GM23338 (cell line): ENCODE measurements at regions not wholly inside any gene's neighbourhood (a gene's known extent, or its start where the extent isn't known, plus 50 kb on each side); places are given as distances from the start of the nearest gene placed in this dataset.

Experiments
- ATAC-seq: fragments of 200-7000 bp; cut with Tn5 transposase; 3 replicates; pipeline ENCODE4 v1.9.1; 2020
- DNase-seq: peaks from one replicate; pipeline ENCODE4 v3.0.0-alpha.2; 2015; ENCODE audit warnings: low spot score
- H2AFZ ChIP-seq: fragments of 200-600 bp; sonication (generic); 2 replicates; pipeline ENCODE4 v1.8.0; 2016; ENCODE audit warnings: antibody characterized with exemption, mild to moderate bottlenecking, moderate library complexity
- H3F3A ChIP-seq: fragments of 200-600 bp; sonication (generic); replicated peaks from 2 replicates; pipeline ENCODE4 v1.8.0; 2017; ENCODE audit warnings: antibody characterized with exemption, mixed run types, low read depth
- H3K27ac ChIP-seq: fragments of 200-600 bp; sonication (generic); 2 replicates; pipeline ENCODE4 v1.6.1; 2016; ENCODE audit warnings: low read depth
- H3K27me3 ChIP-seq: fragments of 200-600 bp; sonication (generic); 2 replicates; pipeline ENCODE4 v1.8.0; 2016; ENCODE audit warnings: mild to moderate bottlenecking, mixed run types, moderate library complexity; ENCODE audit not compliant: insufficient read depth
- H3K36me3 ChIP-seq: fragments of 200-600 bp; sonication (generic); 2 replicates; pipeline ENCODE4 v1.8.0; 2016; ENCODE audit warnings: mild to moderate bottlenecking; ENCODE audit not compliant: insufficient read depth
- H3K4me1 ChIP-seq: fragments of 200-600 bp; sonication (generic); 2 replicates; pipeline ENCODE4 v1.8.0; 2016; ENCODE audit warnings: mild to moderate bottlenecking, moderate library complexity; ENCODE audit not compliant: insufficient read depth
- H3K4me2 ChIP-seq: fragments of 200-600 bp; sonication (generic); 2 replicates; pipeline ENCODE4 v1.7.1; 2017; ENCODE audit warnings: mixed run types
- H3K4me3 ChIP-seq: fragments of 200-600 bp; sonication (generic); 2 replicates; pipeline ENCODE4 v1.6.1; 2016; ENCODE audit warnings: mixed run types
- H3K79me2 ChIP-seq: fragments of 200-600 bp; sonication (generic); replicated peaks from 2 replicates; pipeline ENCODE4 v1.8.0; 2017; ENCODE audit warnings: mild to moderate bottlenecking; ENCODE audit not compliant: insufficient read depth
- H3K9me2 ChIP-seq: fragments of 200-600 bp; sonication (generic); 2 replicates; pipeline ENCODE4 v1.8.0; 2017; ENCODE audit not compliant: insufficient read depth
- H4K20me1 ChIP-seq: fragments of 200-600 bp; sonication (generic); replicated peaks from 2 replicates; pipeline ENCODE4 v1.8.0; 2017; ENCODE audit warnings: mild to moderate bottlenecking; ENCODE audit not compliant: insufficient read depth
- H3K27ac Mint-ChIP-seq: 2 replicates; pipeline ENCODE4 v1.8.0; 2020; ENCODE audit warnings: inconsistent platforms, mild to moderate bottlenecking, moderate library complexity, mixed read lengths
- H3K27me3 Mint-ChIP-seq: 3 replicates; pipeline ENCODE4 v1.8.0; 2022; ENCODE audit warnings: low read depth, mild to moderate bottlenecking, moderate library complexity, mixed read lengths, inconsistent platforms; ENCODE audit not compliant: insufficient read depth, poor library complexity
- H3K36me3 Mint-ChIP-seq: 3 replicates; pipeline ENCODE4 v1.8.0; 2021; ENCODE audit warnings: low read depth, mild to moderate bottlenecking, inconsistent platforms, moderate library complexity, mixed read lengths
- H3K4me1 Mint-ChIP-seq: 3 replicates; pipeline ENCODE4 v1.8.0; 2020; ENCODE audit warnings: mild to moderate bottlenecking, inconsistent platforms, mixed read lengths
- H3K4me3 Mint-ChIP-seq: 3 replicates; pipeline ENCODE4 v1.8.0; 2021; ENCODE audit warnings: moderate library complexity, mild to moderate bottlenecking, inconsistent platforms, mixed read lengths
- H3K9me3 Mint-ChIP-seq: 3 replicates; pipeline ENCODE4 v1.8.0; 2020; ENCODE audit warnings: moderate library complexity, mild to moderate bottlenecking, inconsistent platforms, mixed read lengths
- ETS1 ChIP-seq: IDR thresholded peaks from 2 replicates; pipeline ENCODE4 v1.6.1; 2016; ENCODE audit warnings: antibody characterized with exemption
- EZH2 ChIP-seq: fragments of 200-600 bp; sonication (generic); IDR thresholded peaks from one replicate; pipeline ENCODE4 v1.8.0; 2017; ENCODE audit warnings: antibody characterized with exemption, mild to moderate bottlenecking, low read depth; ENCODE audit not compliant: unreplicated experiment
- NANOG ChIP-seq: IDR thresholded peaks from 2 replicates; pipeline ENCODE4 v1.6.1; 2016; ENCODE audit warnings: antibody characterized with exemption, borderline replicate concordance
- POLR2AphosphoS5 ChIP-seq: IDR thresholded peaks from 2 replicates; pipeline ENCODE4 v1.6.1; 2016; ENCODE audit warnings: antibody characterized with exemption, low read depth
- ZNF331 ChIP-seq: fragments of 250-450 bp; sonication (Bioruptor Pico); IDR thresholded peaks from 2 replicates; pipeline ENCODE4 v1.5.0; 2020; ENCODE audit warnings: low read depth, mild to moderate bottlenecking, moderate library complexity
- TF ChIP-seq, protein P1 (sequence below): IDR thresholded peaks from one replicate; pipeline ENCODE4 v1.6.1; 2018; ENCODE audit warnings: antibody characterized with exemption; ENCODE audit not compliant: unreplicated experiment
- TF ChIP-seq, protein P2 (sequence below): fragments of 250-450 bp; sonication (Bioruptor Pico); IDR thresholded peaks from 2 replicates; pipeline ENCODE4 v1.5.0; 2020; ENCODE audit warnings: mild to moderate bottlenecking, moderate library complexity
- TF ChIP-seq, protein P3 (sequence below), 2 experiments: fragments of 200-600 bp in 1 of 2; sonication (generic) in 1 of 2; conservative IDR thresholded peaks; 2 replicates each; pipeline versions ENCODE4 v1.5.1 to v1.6.1; 2016 to 2017; ENCODE audit warnings: antibody characterized with exemption in 2 of 2, low read depth in 2 of 2, mild to moderate bottlenecking in 2 of 2, moderate library complexity in 1 of 2

GRCh38 chr22:34324763-34325162 is 404.5 kb upstream of the LARGE1 start (continued):
- TF ChIP-seq, protein P1, sequence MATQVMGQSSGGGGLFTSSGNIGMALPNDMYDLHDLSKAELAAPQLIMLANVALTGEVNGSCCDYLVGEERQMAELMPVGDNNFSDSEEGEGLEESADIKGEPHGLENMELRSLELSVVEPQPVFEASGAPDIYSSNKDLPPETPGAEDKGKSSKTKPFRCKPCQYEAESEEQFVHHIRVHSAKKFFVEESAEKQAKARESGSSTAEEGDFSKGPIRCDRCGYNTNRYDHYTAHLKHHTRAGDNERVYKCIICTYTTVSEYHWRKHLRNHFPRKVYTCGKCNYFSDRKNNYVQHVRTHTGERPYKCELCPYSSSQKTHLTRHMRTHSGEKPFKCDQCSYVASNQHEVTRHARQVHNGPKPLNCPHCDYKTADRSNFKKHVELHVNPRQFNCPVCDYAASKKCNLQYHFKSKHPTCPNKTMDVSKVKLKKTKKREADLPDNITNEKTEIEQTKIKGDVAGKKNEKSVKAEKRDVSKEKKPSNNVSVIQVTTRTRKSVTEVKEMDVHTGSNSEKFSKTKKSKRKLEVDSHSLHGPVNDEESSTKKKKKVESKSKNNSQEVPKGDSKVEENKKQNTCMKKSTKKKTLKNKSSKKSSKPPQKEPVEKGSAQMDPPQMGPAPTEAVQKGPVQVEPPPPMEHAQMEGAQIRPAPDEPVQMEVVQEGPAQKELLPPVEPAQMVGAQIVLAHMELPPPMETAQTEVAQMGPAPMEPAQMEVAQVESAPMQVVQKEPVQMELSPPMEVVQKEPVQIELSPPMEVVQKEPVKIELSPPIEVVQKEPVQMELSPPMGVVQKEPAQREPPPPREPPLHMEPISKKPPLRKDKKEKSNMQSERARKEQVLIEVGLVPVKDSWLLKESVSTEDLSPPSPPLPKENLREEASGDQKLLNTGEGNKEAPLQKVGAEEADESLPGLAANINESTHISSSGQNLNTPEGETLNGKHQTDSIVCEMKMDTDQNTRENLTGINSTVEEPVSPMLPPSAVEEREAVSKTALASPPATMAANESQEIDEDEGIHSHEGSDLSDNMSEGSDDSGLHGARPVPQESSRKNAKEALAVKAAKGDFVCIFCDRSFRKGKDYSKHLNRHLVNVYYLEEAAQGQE, result no peak

DNA sequence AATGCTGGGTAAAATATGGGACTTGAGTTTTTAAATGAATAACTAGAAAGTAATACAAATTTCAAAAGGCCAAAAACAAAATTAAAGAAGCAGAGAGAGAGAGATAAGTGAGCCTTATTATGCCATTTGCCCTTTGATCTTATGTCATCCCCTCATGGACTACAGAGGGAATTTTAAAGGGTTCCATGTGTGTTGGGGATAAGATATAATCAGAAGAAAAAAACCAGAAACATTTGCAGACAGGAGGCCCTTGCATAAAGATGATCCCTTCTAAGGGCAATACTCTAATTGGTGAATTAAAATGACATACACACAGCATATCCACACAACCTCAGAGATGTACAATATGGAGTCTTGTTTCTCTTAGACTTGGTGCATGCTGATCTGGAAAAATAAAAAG is 406.6 kb upstream of the LARGE1 start:
- Mint-ChIP-seq H3K36me3 (0 out of 3 replicates have a peak, but pooled peaks cover 7% of the 10 kb centered on the region), H3K4me1 (no peaks in the 10 kb centered on the region), H3K4me3 (no peak overlapping the region), H3K9me3 (peaks cover 38% of the 10 kb centered on the region), H3K27ac (no peak overlapping the region), H3K27me3 (no peaks in the 10 kb centered on the region)
- TF ChIP-seq, protein P2, sequence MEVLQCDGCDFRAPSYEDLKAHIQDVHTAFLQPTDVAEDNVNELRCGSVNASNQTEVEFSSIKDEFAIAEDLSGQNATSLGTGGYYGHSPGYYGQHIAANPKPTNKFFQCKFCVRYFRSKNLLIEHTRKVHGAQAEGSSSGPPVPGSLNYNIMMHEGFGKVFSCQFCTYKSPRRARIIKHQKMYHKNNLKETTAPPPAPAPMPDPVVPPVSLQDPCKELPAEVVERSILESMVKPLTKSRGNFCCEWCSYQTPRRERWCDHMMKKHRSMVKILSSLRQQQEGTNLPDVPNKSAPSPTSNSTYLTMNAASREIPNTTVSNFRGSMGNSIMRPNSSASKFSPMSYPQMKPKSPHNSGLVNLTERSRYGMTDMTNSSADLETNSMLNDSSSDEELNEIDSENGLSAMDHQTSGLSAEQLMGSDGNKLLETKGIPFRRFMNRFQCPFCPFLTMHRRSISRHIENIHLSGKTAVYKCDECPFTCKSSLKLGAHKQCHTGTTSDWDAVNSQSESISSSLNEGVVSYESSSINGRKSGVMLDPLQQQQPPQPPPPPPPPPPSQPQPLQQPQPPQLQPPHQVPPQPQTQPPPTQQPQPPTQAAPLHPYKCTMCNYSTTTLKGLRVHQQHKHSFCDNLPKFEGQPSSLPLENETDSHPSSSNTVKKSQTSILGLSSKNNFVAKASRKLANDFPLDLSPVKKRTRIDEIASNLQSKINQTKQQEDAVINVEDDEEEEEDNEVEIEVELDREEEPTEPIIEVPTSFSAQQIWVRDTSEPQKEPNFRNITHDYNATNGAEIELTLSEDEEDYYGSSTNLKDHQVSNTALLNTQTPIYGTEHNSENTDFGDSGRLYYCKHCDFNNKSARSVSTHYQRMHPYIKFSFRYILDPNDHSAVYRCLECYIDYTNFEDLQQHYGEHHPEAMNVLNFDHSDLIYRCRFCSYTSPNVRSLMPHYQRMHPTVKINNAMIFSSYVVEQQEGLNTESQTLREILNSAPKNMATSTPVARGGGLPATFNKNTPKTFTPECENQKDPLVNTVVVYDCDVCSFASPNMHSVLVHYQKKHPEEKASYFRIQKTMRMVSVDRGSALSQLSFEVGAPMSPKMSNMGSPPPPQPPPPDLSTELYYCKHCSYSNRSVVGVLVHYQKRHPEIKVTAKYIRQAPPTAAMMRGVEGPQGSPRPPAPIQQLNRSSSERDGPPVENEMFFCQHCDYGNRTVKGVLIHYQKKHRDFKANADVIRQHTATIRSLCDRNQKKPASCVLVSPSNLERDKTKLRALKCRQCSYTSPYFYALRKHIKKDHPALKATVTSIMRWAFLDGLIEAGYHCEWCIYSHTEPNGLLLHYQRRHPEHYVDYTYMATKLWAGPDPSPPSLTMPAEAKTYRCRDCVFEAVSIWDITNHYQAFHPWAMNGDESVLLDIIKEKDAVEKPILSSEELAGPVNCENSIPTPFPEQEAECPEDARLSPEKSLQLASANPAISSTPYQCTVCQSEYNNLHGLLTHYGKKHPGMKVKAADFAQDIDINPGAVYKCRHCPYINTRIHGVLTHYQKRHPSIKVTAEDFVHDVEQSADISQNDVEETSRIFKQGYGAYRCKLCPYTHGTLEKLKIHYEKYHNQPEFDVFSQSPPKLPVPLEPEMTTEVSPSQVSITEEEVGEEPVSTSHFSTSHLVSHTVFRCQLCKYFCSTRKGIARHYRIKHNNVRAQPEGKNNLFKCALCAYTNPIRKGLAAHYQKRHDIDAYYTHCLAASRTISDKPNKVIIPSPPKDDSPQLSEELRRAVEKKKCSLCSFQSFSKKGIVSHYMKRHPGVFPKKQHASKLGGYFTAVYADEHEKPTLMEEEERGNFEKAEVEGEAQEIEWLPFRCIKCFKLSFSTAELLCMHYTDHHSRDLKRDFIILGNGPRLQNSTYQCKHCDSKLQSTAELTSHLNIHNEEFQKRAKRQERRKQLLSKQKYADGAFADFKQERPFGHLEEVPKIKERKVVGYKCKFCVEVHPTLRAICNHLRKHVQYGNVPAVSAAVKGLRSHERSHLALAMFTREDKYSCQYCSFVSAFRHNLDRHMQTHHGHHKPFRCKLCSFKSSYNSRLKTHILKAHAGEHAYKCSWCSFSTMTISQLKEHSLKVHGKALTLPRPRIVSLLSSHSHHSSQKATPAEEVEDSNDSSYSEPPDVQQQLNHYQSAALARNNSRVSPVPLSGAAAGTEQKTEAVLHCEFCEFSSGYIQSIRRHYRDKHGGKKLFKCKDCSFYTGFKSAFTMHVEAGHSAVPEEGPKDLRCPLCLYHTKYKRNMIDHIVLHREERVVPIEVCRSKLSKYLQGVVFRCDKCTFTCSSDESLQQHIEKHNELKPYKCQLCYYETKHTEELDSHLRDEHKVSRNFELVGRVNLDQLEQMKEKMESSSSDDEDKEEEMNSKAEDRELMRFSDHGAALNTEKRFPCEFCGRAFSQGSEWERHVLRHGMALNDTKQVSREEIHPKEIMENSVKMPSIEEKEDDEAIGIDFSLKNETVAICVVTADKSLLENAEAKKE (CRISPR knock-in tag), result no peak
- TF ChIP-seq EZH2 (no peak), POLR2AphosphoS5 (no peak), NANOG (no peak), ETS1 (no peak), ZNF331 (no peak)
- TF ChIP-seq, protein P3, sequence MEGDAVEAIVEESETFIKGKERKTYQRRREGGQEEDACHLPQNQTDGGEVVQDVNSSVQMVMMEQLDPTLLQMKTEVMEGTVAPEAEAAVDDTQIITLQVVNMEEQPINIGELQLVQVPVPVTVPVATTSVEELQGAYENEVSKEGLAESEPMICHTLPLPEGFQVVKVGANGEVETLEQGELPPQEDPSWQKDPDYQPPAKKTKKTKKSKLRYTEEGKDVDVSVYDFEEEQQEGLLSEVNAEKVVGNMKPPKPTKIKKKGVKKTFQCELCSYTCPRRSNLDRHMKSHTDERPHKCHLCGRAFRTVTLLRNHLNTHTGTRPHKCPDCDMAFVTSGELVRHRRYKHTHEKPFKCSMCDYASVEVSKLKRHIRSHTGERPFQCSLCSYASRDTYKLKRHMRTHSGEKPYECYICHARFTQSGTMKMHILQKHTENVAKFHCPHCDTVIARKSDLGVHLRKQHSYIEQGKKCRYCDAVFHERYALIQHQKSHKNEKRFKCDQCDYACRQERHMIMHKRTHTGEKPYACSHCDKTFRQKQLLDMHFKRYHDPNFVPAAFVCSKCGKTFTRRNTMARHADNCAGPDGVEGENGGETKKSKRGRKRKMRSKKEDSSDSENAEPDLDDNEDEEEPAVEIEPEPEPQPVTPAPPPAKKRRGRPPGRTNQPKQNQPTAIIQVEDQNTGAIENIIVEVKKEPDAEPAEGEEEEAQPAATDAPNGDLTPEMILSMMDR (conservative IDR thresholded peaks at IDR 0.05; ENCODE audit: low read depth in 2 of 2), result no peak
- Histone ChIP-seq H3K4me2 (no peak overlapping the region), H2AFZ (no peak overlapping the region), H4K20me1 (no peaks in the 10 kb centered on the region), H3K79me2 (no peaks in the 10 kb centered on the region), H3F3A (no peaks in the 10 kb centered on the region), H3K27ac (no peak overlapping the region), H3K9me2 (0 out of 2 replicates have a peak, but pooled peaks cover 3% of the 10 kb centered on the region), H3K4me1 (no peaks in the 10 kb centered on the region), H3K36me3 (no peaks in the 10 kb centered on the region), H3K27me3 (no peaks in the 10 kb centered on the region), H3K4me3 (no peak overlapping the region)
- ATAC-seq, result no peak
- DNase-seq, result no peak
